A673 (cell line): ENCODE measurements at regions not wholly inside any gene's neighbourhood (a gene's known extent, or its start where the extent isn't known, plus 50 kb on each side); places are given as distances from the start of the nearest gene placed in this dataset.

ENCODE experiments used
- CTCF ChIP-seq: fragments of 300-800, 200-600 bp; sonication (generic); conservative IDR thresholded peaks from 2 replicates; pipeline ENCODE4 v1.5.1; 2017; ENCODE audit warnings: low read depth, mild to moderate bottlenecking, antibody characterized with exemption, low read length, moderate library complexity, mixed read lengths
- EZH2 ChIP-seq: fragments of 200-600 bp; sonication (generic); IDR thresholded peaks from 2 replicates; pipeline ENCODE4 v1.6.1; 2017; ENCODE audit warnings: borderline replicate concordance, low read depth, mild to moderate bottlenecking, mixed read lengths, antibody characterized with exemption, low read length; ENCODE audit not compliant: poor library complexity, severe bottlenecking

DNA sequence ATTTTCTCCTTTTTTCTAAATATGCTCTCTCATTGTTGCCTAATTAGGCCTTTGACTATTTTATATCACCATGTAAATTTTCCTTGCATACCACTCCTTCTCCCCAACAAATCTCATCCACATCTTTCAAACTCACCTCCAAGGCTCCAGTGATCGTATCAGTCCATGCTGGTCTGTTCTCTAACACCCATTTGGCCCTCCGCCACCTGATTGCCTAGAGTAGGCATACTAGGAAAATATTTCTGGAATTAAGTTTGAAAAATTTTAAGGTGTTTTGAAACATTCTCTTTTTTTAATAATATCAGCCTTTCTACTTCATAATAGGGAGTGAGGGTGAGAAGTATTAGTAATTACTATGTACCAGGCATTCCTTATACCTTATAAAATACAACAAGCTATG, 473.9 kb downstream of the FGF9 start:
- TF ChIP-seq CTCF (no peak), EZH2 (no peak)
